ENCODE measurements at regions not wholly inside any gene's neighbourhood (a gene's known extent, or its start where the extent isn't known, plus 50 kb on each side); places are given as distances from the start of the nearest gene placed in this dataset.

DNA sequence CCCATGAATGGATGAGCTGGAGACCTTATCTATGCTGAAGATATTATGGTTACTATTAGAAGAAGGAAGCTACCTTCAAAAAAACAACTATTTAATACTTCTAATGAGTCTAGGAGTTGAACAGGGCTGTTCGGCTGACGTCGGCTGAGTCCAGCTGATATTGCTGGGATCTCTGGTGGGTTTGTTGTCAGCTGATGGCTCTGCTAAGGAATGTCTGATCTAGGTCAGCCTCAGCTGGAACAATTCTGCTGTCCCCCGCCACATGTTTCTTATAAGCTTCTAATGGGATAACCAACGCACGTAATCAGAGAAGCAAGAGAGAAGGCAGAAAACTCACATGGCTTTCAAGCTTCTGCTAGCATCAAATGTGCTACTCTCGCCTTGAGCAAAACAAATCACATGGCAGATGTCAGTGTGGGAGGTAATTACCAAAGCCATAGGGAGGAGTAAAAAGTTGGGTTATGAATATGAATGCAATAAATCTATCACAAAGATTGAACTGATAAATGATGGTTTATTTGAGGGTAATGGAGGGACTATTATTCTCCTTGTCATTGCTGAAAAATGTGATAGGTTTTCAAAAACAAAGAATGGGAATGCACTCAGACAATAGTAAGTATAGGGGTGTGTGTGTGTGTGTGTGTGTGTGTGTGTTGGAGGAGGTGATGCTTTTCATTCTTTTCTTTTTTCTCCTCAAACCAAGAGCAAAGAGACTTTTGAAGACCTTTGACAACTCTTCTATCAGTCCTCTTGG, 71.5 kb downstream of the BTBD3 start:
- Histone ChIP-seq H3K4me1 (ENCODE audit: insufficient read depth, low read length) (no peaks in the 10 kb centered on the region), H3K27me3 (ENCODE audit: low read length) (peaks cover 77% of the 10 kb centered on the region), H3K9me3 (ENCODE audit: low read length) (no peaks in the 10 kb centered on the region), H3K79me2 (ENCODE audit: low read length) (no peaks in the 10 kb centered on the region), H2AFZ (ENCODE audit: low read length) (no peak overlapping the region), H3F3A (ENCODE audit: low read length, unreplicated experiment) (no peaks in the 10 kb centered on the region), H3K9me2 (replicated peaks; ENCODE audit: low read length) (no peaks in the 10 kb centered on the region), H3K9ac (ENCODE audit: low read length) (no peak overlapping the region), H3K4me3 (ENCODE audit: low read length) (no peak overlapping the region), H4K20me1 (ENCODE audit: low read length) (no peaks in the 10 kb centered on the region), H3K4me2 (ENCODE audit: low read length) (no peak overlapping the region), H3K36me3 (ENCODE audit: low read depth, low read length) (no peaks in the 10 kb centered on the region), H3K27ac (ENCODE audit: low read length) (no peak overlapping the region)
- intact Hi-C loops (cut with micrococcal nuclease): no loop called here
- DNase-seq (no peak), ATAC-seq (no peak)
- ChIA-PET CTCF (no interaction called here), POLR2A (ENCODE audit: unreplicated experiment) (no interaction called here)
- TF ChIP-seq, protein P1, sequence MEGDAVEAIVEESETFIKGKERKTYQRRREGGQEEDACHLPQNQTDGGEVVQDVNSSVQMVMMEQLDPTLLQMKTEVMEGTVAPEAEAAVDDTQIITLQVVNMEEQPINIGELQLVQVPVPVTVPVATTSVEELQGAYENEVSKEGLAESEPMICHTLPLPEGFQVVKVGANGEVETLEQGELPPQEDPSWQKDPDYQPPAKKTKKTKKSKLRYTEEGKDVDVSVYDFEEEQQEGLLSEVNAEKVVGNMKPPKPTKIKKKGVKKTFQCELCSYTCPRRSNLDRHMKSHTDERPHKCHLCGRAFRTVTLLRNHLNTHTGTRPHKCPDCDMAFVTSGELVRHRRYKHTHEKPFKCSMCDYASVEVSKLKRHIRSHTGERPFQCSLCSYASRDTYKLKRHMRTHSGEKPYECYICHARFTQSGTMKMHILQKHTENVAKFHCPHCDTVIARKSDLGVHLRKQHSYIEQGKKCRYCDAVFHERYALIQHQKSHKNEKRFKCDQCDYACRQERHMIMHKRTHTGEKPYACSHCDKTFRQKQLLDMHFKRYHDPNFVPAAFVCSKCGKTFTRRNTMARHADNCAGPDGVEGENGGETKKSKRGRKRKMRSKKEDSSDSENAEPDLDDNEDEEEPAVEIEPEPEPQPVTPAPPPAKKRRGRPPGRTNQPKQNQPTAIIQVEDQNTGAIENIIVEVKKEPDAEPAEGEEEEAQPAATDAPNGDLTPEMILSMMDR (conservative IDR thresholded peaks at IDR 0.05; ENCODE audit: low read depth, low read length): no peak
- TF ChIP-seq EZH2phosphoT487 (IDR thresholded peaks at IDR 0.05; ENCODE audit: borderline replicate concordance, low read length) (no peak), EZH2 (IDR thresholded peaks at IDR 0.05; ENCODE audit: low read length, unreplicated experiment) (no peak)
- no TSS peak for BruUV-seq (replicated peaks)

- ATAC-seq: no peak
- Histone ChIP-seq H3K4me1 (ENCODE audit: insufficient read depth, low read length) (no peaks in the 10 kb centered on the region), H3K27ac (ENCODE audit: low read length) (no peak overlapping the region), H3F3A (ENCODE audit: low read length, unreplicated experiment) (no peaks in the 10 kb centered on the region), H4K20me1 (ENCODE audit: low read length) (no peaks in the 10 kb centered on the region), H3K4me2 (ENCODE audit: low read length) (no peak overlapping the region), H3K9me2 (replicated peaks; ENCODE audit: low read length) (no peaks in the 10 kb centered on the region), H3K9ac (ENCODE audit: low read length) (no peak overlapping the region), H3K9me3 (ENCODE audit: low read length) (no peaks in the 10 kb centered on the region), H3K27me3 (ENCODE audit: low read length) (peaks cover 77% of the 10 kb centered on the region), H3K36me3 (ENCODE audit: low read depth, low read length) (no peaks in the 10 kb centered on the region), H2AFZ (ENCODE audit: low read length) (no peak overlapping the region), H3K4me3 (ENCODE audit: low read length) (no peak overlapping the region), H3K79me2 (ENCODE audit: low read length) (no peaks in the 10 kb centered on the region)
- intact Hi-C loops (cut with micrococcal nuclease): no loop called here
- CTCF ChIA-PET: no interaction called here
- TF ChIP-seq, protein P1 (conservative IDR thresholded peaks at IDR 0.05; ENCODE audit: low read depth, low read length): no peak
- TF ChIP-seq EZH2phosphoT487 (IDR thresholded peaks at IDR 0.05; ENCODE audit: borderline replicate concordance, low read length) (no peak), EZH2 (IDR thresholded peaks at IDR 0.05; ENCODE audit: low read length, unreplicated experiment) (no peak)
- no TSS peak for BruUV-seq (replicated peaks)
- POLR2A ChIA-PET (ENCODE audit: unreplicated experiment): no interaction called here
- no peak for DNase-seq
These were observed 74.7 kb downstream of the BTBD3 start for GRCh38 chr20:11992426-11992825.

DNA sequence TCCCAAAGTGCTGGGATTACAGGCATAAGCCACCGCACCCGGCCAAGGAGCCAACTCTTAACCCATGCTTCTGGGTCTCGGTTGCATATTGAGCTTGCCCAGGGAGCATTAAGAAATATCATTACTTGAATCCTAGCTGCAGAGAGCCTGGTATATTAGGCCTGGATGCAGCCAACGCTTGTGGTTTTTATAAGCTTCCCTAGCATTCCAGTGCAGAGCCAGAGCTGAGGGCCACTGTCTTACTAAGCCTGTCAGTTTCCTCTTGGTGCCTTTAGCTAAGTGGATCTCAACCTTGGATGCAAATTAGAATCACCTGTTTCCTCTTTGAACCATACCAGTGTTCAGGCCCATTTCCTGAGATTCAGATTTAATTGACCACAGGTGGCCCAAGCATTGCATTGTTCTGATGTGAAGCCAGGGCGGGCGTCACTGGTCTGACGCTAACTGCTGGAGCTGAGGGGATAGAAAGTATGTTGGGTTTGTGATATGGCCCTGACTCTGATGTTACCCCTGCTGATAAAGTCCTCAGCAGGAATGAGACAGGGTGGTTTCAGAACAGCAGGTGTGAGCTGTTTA, 76.3 kb downstream of the BTBD3 start:
- no peak for ATAC-seq

More for the DNA sequence above, 76.3 kb downstream of the BTBD3 start:
- H2AFZ ChIP-seq (ENCODE audit: low read length): no peak overlapping the region
- H3K4me1 ChIP-seq (ENCODE audit: insufficient read depth, low read length): no peaks in the 10 kb centered on the region
- POLR2A ChIA-PET (ENCODE audit: unreplicated experiment): no interaction called here
- no peaks in the 10 kb centered on the region for H3K79me2 ChIP-seq (ENCODE audit: low read length)
- no TSS peak for BruUV-seq (replicated peaks)
- DNase-seq: no peak
- H3K9me2 ChIP-seq (replicated peaks; ENCODE audit: low read length): no peaks in the 10 kb centered on the region
- TF ChIP-seq, protein P1 (conservative IDR thresholded peaks at IDR 0.05; ENCODE audit: low read depth, low read length): no peak
- TF ChIP-seq EZH2phosphoT487 (IDR thresholded peaks at IDR 0.05; ENCODE audit: borderline replicate concordance, low read length) (no peak), EZH2 (IDR thresholded peaks at IDR 0.05; ENCODE audit: low read length, unreplicated experiment) (no peak)
- H3K27ac ChIP-seq (ENCODE audit: low read length): no peak overlapping the region
- intact Hi-C loops (cut with micrococcal nuclease): no loop called here
- H3K9me3 ChIP-seq (ENCODE audit: low read length): no peaks in the 10 kb centered on the region
- no peak overlapping the region for H3K4me2 ChIP-seq (ENCODE audit: low read length)
- H3F3A ChIP-seq (ENCODE audit: low read length, unreplicated experiment): no peaks in the 10 kb centered on the region
- H3K4me3 ChIP-seq (ENCODE audit: low read length): no peak overlapping the region
- H4K20me1 ChIP-seq (ENCODE audit: low read length): no peaks in the 10 kb centered on the region
- H3K27me3 ChIP-seq (ENCODE audit: low read length): peaks cover 66% of the 10 kb centered on the region
- CTCF ChIA-PET: no interaction called here
- H3K9ac ChIP-seq (ENCODE audit: low read length): no peak overlapping the region
- H3K36me3 ChIP-seq (ENCODE audit: low read depth, low read length): no peaks in the 10 kb centered on the region

Data from PC-3 (cell line).